Pulmonary artery endothelial cell (primary cell): ENCODE measurements at regions not wholly inside any gene's neighbourhood (a gene's known extent, or its start where the extent isn't known, plus 50 kb on each side); places are given as distances from the start of the nearest gene placed in this dataset.
"Not testable (repeated sequence)": the region's sequence is repeated elsewhere in the genome, so short reads cannot be mapped to it uniquely, and the experiment has no call there.

ENCODE experiments used
- DNase-seq: peaks from one replicate; pipeline ENCODE4 v3.0.0-alpha.2; 2011; ENCODE audit warnings: low read depth, low spot score

DNA sequence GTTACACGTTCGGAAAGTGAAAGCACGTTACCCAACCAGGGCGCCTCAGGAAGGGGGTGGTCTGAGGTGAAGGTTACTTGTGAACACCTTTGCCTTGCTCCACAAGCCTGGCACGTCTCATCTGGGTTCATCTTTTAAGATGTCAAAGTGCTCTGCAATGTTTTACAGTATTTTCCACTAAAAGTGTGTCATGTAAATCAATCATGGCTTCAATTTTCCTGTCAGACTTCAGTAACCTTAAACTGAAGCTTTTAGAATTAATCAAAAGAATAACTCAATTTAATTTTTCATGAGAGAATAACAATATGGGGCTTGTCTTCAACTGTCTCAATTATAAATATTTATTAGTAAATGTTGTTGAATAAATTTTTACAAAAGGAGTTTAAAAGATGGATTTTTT is 93.3 kb upstream of the FANCL start:
- DNase-seq = no peak

DNA sequence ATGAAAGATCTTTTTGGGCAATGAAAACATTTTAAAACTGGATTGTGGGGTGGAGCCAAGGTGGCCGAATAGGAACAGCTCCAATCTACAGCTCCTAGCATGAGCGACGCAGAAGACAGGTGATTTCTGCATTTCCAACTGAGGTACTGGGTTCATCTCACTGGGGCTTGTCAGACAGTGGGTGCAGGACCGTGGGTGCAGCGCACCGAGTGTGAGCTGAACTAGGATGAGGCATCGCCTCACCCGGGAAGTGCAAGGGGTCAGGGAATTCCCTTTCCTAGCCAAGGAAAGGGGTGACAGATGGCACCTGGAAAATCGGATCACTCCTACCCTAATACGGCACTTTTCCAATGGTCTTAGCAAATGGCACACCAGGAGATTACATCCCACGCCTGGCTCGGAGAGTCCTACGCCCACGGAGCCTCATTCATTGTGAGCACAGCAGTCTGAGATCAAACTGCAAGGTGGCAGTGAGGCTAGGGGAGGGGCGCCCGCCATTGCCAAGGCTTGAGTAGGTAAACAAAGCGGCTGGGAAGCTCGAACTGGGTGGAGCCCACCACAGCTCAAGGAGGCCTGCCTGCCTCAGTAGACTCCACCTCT is 84.3 kb upstream of the FANCL start:
- DNase-seq = not testable (repeated sequence)

DNA sequence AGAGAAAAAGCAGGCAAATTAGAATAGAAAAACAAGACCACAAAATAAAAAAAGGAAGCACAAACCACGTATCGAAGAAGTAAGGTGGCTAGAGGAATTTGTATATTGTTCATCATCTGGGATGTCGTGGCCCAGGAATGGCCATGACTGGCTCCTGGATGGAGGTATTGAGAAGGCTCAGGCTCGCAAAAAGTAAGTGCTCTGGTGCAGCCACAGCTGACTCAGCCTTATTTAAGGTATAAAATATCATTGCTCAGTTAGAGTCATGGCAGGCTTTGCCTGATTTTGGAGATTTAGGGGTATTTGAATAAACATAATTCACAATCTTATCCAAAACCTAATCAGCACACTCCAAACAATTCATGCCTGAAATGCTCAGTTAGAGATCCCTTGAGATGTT is 78.4 kb upstream of the FANCL start:
- DNase-seq = no peak

DNA sequence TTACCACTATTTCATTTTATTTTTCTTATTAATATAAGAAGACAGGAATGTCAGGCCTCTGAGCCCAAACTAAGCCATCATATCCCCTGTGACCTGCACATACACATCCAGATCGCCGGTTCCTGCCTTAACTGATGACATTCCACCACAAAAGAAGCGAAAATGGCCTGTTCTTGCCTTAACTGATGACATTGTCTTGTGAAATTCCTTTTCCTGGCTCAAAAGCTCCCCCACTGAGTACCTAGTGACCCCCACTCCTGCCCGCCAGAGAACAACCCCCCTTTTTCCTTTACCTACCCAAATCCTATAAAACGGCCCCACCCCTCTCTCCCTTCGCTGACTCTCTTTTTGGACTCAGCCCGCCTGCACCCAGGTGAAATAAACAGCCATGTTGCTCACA is 77.8 kb upstream of the FANCL start:
- not testable (repeated sequence) for DNase-seq

DNA sequence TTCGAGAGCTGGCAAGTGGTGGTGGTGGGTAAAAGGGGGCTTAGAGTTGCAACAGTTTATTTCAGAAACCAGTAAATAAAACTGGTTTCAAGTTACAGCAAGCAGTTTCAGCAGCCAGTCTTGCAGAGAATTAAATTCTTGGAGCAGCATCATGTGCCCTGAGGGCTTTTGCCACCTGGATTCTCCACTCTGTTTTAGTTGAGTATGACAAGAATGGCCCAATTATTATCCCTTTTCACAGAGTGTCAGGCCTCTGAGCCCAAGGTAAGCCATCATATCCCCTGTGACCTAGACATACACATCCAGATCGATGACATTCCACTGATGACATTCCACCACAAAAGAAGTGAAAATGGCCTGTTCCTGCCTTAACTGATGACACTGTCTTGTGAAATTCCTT is 72.8 kb upstream of the FANCL start:
- no peak for DNase-seq

DNA sequence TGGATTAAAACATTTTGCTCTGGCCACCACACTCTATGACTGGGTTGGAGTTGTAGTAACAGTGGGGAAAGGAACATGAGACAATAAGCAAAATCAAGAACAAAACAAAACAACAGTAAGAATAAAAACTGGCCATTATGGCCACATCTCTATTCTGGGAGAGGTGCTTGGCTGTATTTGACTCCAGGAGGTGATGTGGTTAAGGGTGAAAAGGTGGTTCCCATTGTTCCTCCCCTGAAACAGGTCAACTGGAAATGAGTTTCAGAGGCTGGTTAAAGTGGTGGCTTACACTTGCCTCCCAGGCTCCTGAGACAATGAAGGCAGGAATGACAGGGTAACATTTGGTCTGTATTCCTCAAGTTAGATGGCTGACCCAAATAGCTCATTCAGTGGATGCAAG is 67.3 kb upstream of the FANCL start:
- DNase-seq = no peak

DNA sequence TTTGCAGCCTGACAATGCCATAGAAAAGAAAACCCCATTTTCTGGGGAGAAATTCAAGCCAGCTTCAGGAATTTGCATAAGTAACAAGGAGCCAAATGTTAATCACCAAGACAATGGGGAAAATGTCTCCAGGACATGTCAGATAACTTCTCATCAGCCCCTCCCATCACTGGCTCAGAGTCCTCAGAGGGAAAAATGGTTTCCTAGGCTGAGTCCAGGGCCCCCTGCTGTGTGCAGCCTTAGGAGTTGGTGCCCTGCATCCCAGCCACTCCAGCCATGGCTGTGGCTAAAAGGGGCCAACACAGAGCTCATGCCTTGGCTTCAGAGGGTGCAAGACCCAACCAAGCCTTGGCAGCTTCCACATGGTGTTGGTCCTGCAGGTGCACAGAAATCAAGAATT is 63.7 kb upstream of the FANCL start:
- no peak for DNase-seq

DNA sequence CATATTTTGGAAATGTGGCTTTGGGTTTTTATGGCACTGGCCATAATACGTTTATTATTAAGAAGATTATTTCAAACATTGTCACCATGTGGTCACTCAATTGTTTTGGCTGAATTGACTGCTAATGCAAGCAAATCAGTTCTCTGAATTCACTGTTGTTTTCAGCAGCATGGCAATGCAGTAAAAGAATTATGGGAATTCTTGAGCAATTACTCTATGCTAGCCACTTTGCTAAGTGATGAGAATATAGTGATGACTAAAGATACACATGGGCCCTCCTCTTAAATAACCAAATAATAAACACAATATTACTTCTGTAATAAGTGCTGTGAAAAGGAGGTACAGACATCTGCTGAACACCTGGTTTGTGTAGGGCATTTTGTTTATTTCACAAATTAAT is 58.0 kb upstream of the FANCL start:
- no peak for DNase-seq

DNA sequence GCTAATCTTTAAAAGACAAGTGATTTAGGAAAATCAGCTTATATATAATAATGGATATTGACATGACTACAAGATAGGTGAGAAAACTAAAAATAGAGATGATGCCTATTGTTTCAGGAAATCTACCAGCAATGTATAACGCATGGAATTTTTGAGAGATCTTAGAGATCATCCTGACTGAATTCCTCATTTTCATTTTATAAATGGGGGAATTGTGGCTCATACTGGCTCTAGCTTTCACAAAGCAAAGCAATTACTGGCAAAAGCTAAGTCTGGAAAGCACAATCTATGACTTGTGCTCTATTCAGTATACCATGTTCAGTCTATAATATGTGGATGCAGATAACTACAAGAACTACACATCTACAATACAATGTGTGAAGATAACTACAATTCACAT is 51.9 kb upstream of the FANCL start:
- no peak for DNase-seq

DNA sequence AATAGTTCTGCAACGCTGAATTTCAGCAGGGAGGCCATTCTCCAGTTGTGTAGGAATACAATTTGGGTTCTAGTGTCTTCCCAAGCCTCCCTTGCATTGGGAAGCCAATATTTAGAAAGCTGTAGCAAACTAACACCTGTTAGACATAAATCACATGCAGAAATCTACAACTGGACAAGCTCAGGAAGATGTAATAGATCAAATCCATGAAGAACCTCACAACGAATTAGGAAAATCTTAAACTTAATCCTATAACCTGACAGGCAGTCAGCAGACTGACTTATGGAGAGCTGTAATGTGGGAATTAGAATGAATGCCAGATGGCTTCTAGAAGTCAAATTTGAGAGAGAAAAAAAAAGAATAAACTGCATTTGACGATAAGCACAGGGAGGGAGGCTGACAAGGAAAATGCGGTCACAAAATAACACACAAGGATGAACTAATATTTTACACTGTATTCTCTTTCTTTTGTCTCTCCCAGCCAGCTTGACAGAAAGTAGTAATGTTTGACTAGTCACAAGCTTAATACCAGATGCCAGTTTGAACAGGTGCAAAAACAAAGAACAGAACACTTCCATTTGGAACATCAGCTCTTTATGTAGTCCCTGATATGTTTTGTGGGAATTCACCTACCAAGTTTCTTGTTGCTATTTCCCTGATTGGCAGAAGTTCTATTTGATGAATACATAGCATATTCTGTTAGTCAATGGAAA is 50.8 kb upstream of the FANCL start:
- DNase-seq = no peak
